Astrocyte (in vitro differentiated cells and primary cell): ENCODE measurements at regions not wholly inside any gene's neighbourhood (a gene's known extent, or its start where the extent isn't known, plus 50 kb on each side); places are given as distances from the start of the nearest gene placed in this dataset.

Experiments
- CTCF ChIP-seq: IDR thresholded peaks from 2 replicates; pipeline ENCODE4 v1.5.1; 2011; ENCODE audit warnings: low read depth, mild to moderate bottlenecking, inconsistent platforms, low read length, moderate library complexity; ENCODE audit not compliant: insufficient read depth
- EZH2 ChIP-seq: IDR thresholded peaks from 2 replicates; pipeline ENCODE4 v1.6.1; 2012; ENCODE audit warnings: mild to moderate bottlenecking, low read length, inconsistent platforms; ENCODE audit not compliant: insufficient read depth

GRCh38 chr2:225226441-225226840 lies 173.1 kb upstream of the NYAP2 start:
- no peak for TF ChIP-seq CTCF
- TF ChIP-seq EZH2, result no peak
